Type B pancreatic cell (in vitro differentiated cells): ENCODE measurements at regions not wholly inside any gene's neighbourhood (a gene's known extent, or its start where the extent isn't known, plus 50 kb on each side); places are given as distances from the start of the nearest gene placed in this dataset.

Experiments used
- DNase-seq: peaks from one replicate; pipeline ENCODE4 v3.0.0; 2021; ENCODE audit warnings: mixed read lengths; ENCODE audit not compliant: unreplicated experiment; ENCODE audit errors: extremely low spot score
- H3K27ac Mint-ChIP-seq: 2 replicates; pipeline ENCODE4 v1.8.0; 2021; ENCODE audit warnings: mild to moderate bottlenecking, mixed read lengths
- H3K27me3 Mint-ChIP-seq: 2 replicates; pipeline ENCODE4 v1.8.0; 2021; ENCODE audit warnings: mixed read lengths
- H3K36me3 Mint-ChIP-seq: 2 replicates; pipeline ENCODE4 v1.8.0; 2021; ENCODE audit warnings: mixed read lengths
- H3K4me1 Mint-ChIP-seq: one replicate; pipeline ENCODE4 v1.8.0; 2021; ENCODE audit warnings: mixed read lengths; ENCODE audit not compliant: unreplicated experiment
- H3K4me3 Mint-ChIP-seq: 2 replicates; pipeline ENCODE4 v1.8.0; 2021; ENCODE audit warnings: mild to moderate bottlenecking, mixed read lengths
- H3K9me3 Mint-ChIP-seq: 2 replicates; pipeline ENCODE4 v1.8.0; 2021; ENCODE audit warnings: mixed read lengths
- TF ChIP-seq, protein P1 (sequence below): fragments of 200-600 bp; sonication (generic); conservative IDR thresholded peaks from 2 replicates; pipeline ENCODE4 v1.5.0; 2021; ENCODE audit warnings: antibody characterized with exemption, mild to moderate bottlenecking

DNA sequence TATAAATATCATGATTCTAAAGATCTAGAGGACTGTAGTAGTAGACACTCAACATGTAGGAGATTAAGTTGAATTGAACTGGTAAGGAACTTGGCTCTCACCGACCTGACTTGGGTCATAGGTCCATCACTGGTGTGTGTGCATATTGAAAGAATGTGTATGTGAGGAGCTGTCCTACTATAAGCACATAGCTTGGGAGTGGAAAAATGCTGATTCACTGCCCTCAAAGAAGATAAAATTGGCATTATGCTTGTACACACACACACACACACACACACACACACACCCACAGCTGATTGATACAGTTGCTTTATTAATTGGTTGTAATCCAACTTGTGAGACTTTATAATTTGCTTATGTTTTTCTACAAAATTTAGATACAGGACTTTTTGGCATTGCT lies 411.0 kb upstream of the NR2F2 start:
- peaks cover 5% of the 10 kb centered on the region for H3K27me3 Mint-ChIP-seq
- H3K4me3 Mint-ChIP-seq, result no peak overlapping the region
- H3K9me3 Mint-ChIP-seq, result no peaks in the 10 kb centered on the region
- TF ChIP-seq, protein P1, sequence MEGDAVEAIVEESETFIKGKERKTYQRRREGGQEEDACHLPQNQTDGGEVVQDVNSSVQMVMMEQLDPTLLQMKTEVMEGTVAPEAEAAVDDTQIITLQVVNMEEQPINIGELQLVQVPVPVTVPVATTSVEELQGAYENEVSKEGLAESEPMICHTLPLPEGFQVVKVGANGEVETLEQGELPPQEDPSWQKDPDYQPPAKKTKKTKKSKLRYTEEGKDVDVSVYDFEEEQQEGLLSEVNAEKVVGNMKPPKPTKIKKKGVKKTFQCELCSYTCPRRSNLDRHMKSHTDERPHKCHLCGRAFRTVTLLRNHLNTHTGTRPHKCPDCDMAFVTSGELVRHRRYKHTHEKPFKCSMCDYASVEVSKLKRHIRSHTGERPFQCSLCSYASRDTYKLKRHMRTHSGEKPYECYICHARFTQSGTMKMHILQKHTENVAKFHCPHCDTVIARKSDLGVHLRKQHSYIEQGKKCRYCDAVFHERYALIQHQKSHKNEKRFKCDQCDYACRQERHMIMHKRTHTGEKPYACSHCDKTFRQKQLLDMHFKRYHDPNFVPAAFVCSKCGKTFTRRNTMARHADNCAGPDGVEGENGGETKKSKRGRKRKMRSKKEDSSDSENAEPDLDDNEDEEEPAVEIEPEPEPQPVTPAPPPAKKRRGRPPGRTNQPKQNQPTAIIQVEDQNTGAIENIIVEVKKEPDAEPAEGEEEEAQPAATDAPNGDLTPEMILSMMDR, result no peak
- H3K4me1 Mint-ChIP-seq, result no peaks in the 10 kb centered on the region
- H3K36me3 Mint-ChIP-seq, result no peaks in the 10 kb centered on the region
- DNase-seq, result no peak
- H3K27ac Mint-ChIP-seq, result no peak overlapping the region

DNA sequence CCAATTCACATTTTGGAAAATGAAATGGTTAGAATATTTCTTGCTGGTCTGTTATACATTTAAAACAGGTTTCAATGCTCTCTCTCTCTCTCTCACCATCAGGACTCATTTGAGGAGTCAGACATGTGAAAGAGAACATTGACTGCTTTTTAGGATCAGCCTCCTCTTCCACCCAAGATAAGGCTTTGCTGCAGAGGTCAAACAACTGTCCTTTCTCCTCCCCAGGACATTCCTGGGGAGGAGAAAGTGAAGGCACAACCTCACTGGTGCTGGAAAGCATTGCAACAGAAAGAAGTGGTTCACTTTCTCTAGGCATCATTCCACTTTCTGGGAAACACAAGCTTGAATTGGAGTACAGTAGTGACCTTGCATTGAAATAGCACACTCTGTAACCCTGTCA lies 409.1 kb upstream of the NR2F2 start:
- Mint-ChIP-seq H3K9me3 (no peaks in the 10 kb centered on the region), H3K36me3 (no peaks in the 10 kb centered on the region), H3K4me1 (no peaks in the 10 kb centered on the region), H3K27me3 (peaks cover 5% of the 10 kb centered on the region), H3K4me3 (no peak overlapping the region), H3K27ac (no peak overlapping the region)
- DNase-seq, result no peak
- TF ChIP-seq, protein P1, result no peak

DNA sequence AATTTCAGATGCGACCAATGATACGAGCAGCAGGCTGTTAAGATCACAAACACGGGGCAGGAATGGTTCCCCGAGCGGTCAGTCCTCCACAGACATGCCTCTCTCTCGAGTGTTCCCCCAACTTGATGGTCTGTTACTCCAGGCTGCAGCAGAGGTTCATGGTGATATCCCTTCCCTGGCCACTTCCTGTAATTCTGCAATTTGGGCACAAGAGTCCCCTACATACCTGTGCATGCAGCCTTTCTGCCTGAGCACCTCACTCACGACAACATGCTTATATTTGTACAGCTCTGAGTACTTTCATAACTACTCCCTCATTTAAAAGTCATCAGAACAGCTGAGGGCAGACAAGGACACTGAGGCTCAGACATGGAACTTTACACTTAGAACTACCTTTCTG lies 408.1 kb upstream of the NR2F2 start:
- Mint-ChIP-seq H3K27ac (no peak overlapping the region), H3K9me3 (no peaks in the 10 kb centered on the region), H3K4me3 (no peak overlapping the region), H3K4me1 (no peaks in the 10 kb centered on the region), H3K36me3 (no peaks in the 10 kb centered on the region), H3K27me3 (peaks cover 5% of the 10 kb centered on the region)
- TF ChIP-seq, protein P1, result no peak
- no peak for DNase-seq

DNA sequence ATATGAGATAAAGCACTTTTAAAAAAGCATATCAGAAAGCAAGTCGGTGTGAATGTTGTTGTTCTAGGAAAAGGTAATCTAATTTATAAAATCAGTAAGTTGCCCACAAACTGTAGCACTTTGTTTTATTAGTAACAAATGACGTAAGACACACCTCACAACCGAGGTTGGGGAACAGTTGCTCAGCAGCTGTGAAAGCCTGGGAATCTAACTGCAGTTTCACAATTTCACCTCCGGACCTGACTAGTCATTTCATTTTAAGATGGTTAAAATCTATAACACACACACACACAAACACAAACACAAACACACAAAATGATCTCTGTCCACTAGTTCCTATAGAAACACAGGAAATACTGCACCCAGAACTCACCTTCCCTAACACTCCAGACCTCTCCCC lies 406.7 kb upstream of the NR2F2 start:
- H3K36me3 Mint-ChIP-seq, result no peaks in the 10 kb centered on the region
- no peak for DNase-seq
- H3K4me3 Mint-ChIP-seq, result no peak overlapping the region
- H3K9me3 Mint-ChIP-seq, result no peaks in the 10 kb centered on the region
- H3K27me3 Mint-ChIP-seq, result peaks cover 5% of the 10 kb centered on the region
- TF ChIP-seq, protein P1, result no peak
- no peak overlapping the region for H3K27ac Mint-ChIP-seq
- H3K4me1 Mint-ChIP-seq, result no peaks in the 10 kb centered on the region

DNA sequence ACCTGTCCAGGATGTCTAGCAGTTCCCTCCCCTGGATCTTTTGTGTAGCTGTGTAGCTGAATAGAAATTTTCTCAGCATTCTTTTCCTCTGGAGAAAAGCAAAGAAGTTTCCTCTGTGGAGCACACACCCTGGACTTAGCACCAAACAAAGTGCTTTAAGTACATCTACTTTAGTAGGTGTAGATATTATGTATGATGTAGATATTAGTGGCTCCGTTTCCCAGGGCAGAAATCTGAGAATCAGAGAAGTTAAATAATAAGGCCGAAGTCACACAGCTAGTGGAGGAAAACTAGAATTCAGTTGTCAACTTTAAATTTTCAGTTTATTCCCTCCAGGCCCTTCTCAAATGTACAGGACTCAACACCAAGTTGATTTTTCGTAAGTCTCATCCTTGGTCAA lies 401.7 kb upstream of the NR2F2 start:
- Mint-ChIP-seq H3K9me3 (peaks cover 7% of the 10 kb centered on the region), H3K4me1 (peaks cover 6% of the 10 kb centered on the region), H3K27ac (peak overlapping the region; percentile 32), H3K27me3 (no peaks in the 10 kb centered on the region), H3K4me3 (no peak overlapping the region), H3K36me3 (no peaks in the 10 kb centered on the region)
- TF ChIP-seq, protein P1, result no peak
- no peak for DNase-seq

DNA sequence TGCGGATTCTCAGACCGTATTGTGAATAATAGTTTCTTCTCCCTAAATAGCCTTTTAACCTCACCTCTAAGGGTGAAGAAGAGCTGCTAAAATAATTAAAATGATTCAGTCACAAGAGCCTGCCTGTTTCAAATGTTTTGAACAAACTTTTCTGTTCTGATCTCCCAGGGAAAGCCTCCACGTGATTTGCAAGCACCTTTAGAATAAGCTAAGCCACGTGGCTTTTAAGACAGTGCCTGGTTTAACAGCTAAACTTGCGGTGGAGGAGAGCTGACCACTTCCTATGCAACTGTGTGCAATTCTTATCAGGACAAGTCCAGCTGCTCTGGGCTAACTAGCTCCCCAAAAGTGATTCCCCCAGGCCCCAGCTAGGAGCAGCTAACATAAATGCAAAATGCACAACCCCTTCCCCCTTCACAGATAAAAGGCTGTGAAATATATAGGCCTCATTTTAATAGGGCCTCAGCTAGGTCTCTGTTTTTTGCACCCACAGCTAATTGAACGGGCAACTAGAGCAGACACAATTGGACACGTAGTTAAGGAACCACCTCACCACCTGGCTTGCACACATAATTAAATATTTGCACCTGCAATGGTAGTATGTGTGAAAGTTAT lies 401.2 kb upstream of the NR2F2 start:
- TF ChIP-seq, protein P1, result no peak
- H3K27me3 Mint-ChIP-seq, result no peaks in the 10 kb centered on the region
- H3K4me3 Mint-ChIP-seq, result no peak overlapping the region
- H3K36me3 Mint-ChIP-seq, result no peaks in the 10 kb centered on the region
- H3K9me3 Mint-ChIP-seq, result peaks cover 7% of the 10 kb centered on the region
- no peak overlapping the region for H3K27ac Mint-ChIP-seq
- no peak for DNase-seq
- peaks cover 6% of the 10 kb centered on the region for H3K4me1 Mint-ChIP-seq
